ENCODE measurements at regions not wholly inside any gene's neighbourhood (a gene's known extent, or its start where the extent isn't known, plus 50 kb on each side); places are given as distances from the start of the nearest gene placed in this dataset.

DNA sequence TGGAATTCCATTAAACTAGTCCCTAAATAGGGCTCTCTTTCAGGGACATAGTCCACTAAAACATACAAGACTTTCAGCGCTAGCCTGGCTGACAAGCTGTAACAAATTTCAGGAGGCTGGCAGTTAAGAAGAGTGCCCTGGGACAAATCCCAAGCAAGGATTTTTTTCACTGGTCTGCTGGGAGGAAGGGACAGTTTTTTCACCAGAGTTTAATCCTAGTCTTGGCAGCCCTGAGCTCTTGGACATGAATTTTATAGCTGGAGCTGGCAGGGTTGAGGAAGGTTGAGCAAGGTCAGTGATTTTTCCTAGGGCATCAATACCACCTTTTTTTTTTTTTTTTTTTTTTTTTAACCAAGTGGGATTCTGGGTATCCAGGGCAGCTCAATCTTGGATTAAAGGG lies 184.4 kb downstream of the SH2D1A start:
- Histone ChIP-seq H3K27me3 (ENCODE audit: insufficient read depth, poor library complexity, severe bottlenecking) (no peaks in the 10 kb centered on the region), H3K4me3 (replicated peaks; ENCODE audit: insufficient read depth, low read length) (no peak overlapping the region), H3K27ac (replicated peaks) (no peak overlapping the region)
- TF ChIP-seq, protein P1, sequence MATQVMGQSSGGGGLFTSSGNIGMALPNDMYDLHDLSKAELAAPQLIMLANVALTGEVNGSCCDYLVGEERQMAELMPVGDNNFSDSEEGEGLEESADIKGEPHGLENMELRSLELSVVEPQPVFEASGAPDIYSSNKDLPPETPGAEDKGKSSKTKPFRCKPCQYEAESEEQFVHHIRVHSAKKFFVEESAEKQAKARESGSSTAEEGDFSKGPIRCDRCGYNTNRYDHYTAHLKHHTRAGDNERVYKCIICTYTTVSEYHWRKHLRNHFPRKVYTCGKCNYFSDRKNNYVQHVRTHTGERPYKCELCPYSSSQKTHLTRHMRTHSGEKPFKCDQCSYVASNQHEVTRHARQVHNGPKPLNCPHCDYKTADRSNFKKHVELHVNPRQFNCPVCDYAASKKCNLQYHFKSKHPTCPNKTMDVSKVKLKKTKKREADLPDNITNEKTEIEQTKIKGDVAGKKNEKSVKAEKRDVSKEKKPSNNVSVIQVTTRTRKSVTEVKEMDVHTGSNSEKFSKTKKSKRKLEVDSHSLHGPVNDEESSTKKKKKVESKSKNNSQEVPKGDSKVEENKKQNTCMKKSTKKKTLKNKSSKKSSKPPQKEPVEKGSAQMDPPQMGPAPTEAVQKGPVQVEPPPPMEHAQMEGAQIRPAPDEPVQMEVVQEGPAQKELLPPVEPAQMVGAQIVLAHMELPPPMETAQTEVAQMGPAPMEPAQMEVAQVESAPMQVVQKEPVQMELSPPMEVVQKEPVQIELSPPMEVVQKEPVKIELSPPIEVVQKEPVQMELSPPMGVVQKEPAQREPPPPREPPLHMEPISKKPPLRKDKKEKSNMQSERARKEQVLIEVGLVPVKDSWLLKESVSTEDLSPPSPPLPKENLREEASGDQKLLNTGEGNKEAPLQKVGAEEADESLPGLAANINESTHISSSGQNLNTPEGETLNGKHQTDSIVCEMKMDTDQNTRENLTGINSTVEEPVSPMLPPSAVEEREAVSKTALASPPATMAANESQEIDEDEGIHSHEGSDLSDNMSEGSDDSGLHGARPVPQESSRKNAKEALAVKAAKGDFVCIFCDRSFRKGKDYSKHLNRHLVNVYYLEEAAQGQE (IDR thresholded peaks at IDR 0.05; ENCODE audit: insufficient replicate concordance, low read depth), result no peak
- TF ChIP-seq, protein P2, sequence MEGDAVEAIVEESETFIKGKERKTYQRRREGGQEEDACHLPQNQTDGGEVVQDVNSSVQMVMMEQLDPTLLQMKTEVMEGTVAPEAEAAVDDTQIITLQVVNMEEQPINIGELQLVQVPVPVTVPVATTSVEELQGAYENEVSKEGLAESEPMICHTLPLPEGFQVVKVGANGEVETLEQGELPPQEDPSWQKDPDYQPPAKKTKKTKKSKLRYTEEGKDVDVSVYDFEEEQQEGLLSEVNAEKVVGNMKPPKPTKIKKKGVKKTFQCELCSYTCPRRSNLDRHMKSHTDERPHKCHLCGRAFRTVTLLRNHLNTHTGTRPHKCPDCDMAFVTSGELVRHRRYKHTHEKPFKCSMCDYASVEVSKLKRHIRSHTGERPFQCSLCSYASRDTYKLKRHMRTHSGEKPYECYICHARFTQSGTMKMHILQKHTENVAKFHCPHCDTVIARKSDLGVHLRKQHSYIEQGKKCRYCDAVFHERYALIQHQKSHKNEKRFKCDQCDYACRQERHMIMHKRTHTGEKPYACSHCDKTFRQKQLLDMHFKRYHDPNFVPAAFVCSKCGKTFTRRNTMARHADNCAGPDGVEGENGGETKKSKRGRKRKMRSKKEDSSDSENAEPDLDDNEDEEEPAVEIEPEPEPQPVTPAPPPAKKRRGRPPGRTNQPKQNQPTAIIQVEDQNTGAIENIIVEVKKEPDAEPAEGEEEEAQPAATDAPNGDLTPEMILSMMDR (IDR thresholded peaks at IDR 0.05; ENCODE audit: insufficient read depth, low read length), result no peak
- TF ChIP-seq POLR2AphosphoS5 (IDR thresholded peaks at IDR 0.05; ENCODE audit: low read depth) (no peak), SPI1 (IDR thresholded peaks at IDR 0.05; ENCODE audit: borderline replicate concordance, low read depth) (no peak), GABPA (IDR thresholded peaks at IDR 0.05; ENCODE audit: low read depth) (no peak)
- DNase-seq (ENCODE audit: low read depth in 1 of 2, low spot score in 1 of 2), result no peak

DNA sequence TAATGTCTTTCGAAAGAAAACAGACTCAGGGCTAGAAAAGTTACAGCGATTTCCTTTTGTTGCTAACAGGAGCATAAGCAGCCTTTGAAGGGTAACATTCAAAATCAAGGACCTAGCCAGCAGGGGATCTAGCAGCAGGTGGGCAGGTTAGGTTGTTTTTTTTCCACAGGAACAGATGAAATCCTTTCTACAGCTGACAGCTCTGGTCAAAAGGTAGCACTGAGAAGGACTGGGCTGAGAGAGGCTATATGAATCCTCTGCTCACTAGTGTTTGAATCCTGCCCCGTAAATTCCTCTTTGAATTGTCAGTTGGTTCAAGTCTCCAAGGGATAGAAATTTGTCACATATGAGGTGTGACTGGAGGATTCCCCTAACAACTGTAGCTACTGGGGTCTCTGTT lies 188.2 kb downstream of the SH2D1A start:
- H3K27ac ChIP-seq (replicated peaks), result no peak overlapping the region
- H3K4me3 ChIP-seq (replicated peaks; ENCODE audit: insufficient read depth, low read length), result no peak overlapping the region
- no peak for DNase-seq (ENCODE audit: low read depth in 1 of 2, low spot score in 1 of 2)
- H3K27me3 ChIP-seq (ENCODE audit: insufficient read depth, poor library complexity, severe bottlenecking), result no peaks in the 10 kb centered on the region
- TF ChIP-seq GABPA (IDR thresholded peaks at IDR 0.05; ENCODE audit: low read depth), result no peak

DNA sequence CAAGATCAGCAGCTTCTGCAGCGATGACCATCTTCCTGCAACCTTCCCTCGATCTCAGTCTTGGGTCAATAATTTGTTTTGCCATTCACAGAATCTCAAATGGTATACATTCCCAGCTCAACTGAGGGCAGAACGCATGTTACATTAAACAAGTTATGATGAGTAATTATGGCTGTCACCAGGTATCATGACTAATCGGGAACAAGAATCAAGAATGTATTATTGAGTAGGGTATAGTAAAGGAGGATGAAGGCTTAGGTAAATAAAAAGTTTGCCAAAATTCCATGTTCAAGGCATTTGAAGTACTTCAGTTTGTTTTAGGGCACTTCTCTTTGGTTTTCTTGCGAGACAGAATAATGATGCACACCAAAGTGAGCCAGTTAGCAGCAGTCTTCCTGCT lies 194.1 kb downstream of the SH2D1A start:
- Histone ChIP-seq H3K27me3 (ENCODE audit: insufficient read depth, poor library complexity, severe bottlenecking) (no peaks in the 10 kb centered on the region), H3K27ac (replicated peaks) (no peak overlapping the region), H3K4me3 (replicated peaks; ENCODE audit: insufficient read depth, low read length) (no peak overlapping the region)
- DNase-seq (ENCODE audit: low read depth in 1 of 2, low spot score in 1 of 2), result no peak
- TF ChIP-seq GABPA (IDR thresholded peaks at IDR 0.05; ENCODE audit: low read depth) (no peak), SPI1 (IDR thresholded peaks at IDR 0.05; ENCODE audit: borderline replicate concordance, low read depth) (no peak), POLR2AphosphoS5 (IDR thresholded peaks at IDR 0.05; ENCODE audit: low read depth) (no peak)
- TF ChIP-seq, protein P1 (IDR thresholded peaks at IDR 0.05; ENCODE audit: insufficient replicate concordance, low read depth), result no peak

DNA sequence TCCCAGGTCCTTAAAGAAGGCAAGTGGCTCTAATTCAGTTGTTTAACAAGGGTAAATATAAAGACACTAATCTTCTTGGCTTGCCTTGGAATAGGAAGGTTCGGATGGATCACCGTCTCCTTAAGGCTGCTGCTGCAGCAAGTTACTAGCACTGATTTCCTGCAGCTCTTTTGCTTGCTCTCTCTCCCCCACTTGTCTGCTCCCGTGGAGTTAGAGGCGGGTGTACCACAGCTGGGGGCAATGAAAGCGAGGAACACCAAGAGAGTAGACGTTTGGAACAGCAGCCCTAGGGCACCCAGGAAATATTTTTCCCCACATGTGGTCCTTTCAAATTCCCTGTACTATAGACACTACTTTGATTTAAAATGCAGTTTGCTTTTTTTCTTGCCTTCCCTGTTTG lies 202.2 kb downstream of the SH2D1A start:
- DNase-seq (ENCODE audit: low read depth in 1 of 2, low spot score in 1 of 2), result no peak
- Histone ChIP-seq H3K4me3 (replicated peaks; ENCODE audit: insufficient read depth, low read length) (no peak overlapping the region), H3K27me3 (ENCODE audit: insufficient read depth, poor library complexity, severe bottlenecking) (no peaks in the 10 kb centered on the region), H3K27ac (replicated peaks) (no peak overlapping the region)
- TF ChIP-seq SPI1 (IDR thresholded peaks at IDR 0.05; ENCODE audit: borderline replicate concordance, low read depth), result no peak
- no peak for TF ChIP-seq POLR2AphosphoS5 (IDR thresholded peaks at IDR 0.05; ENCODE audit: low read depth)
- TF ChIP-seq, protein P2 (IDR thresholded peaks at IDR 0.05; ENCODE audit: insufficient read depth, low read length), result no peak
- TF ChIP-seq GABPA (IDR thresholded peaks at IDR 0.05; ENCODE audit: low read depth), result no peak
- TF ChIP-seq, protein P1 (IDR thresholded peaks at IDR 0.05; ENCODE audit: insufficient replicate concordance, low read depth), result no peak

All from HL-60 (cell line).